HCT116 (cell line): ENCODE measurements at regions not wholly inside any gene's neighbourhood (a gene's known extent, or its start where the extent isn't known, plus 50 kb on each side); places are given as distances from the start of the nearest gene placed in this dataset.

Experiments used
- POLR2AphosphoS5 ChIP-seq: IDR thresholded peaks from 2 replicates; pipeline ENCODE4 v1.6.1; 2011; ENCODE audit warnings: mild to moderate bottlenecking, low read depth, low read length, moderate library complexity
- TF ChIP-seq, protein P1 (sequence below): IDR thresholded peaks from 2 replicates; pipeline ENCODE4 v1.6.1; 2012

GRCh38 chr10:62652564-62652963 is 152.0 kb upstream of the ADO start:
- TF ChIP-seq, protein P1, sequence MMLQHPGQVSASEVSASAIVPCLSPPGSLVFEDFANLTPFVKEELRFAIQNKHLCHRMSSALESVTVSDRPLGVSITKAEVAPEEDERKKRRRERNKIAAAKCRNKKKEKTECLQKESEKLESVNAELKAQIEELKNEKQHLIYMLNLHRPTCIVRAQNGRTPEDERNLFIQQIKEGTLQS: no peak
- no peak for TF ChIP-seq POLR2AphosphoS5
